ENCODE measurements at regions not wholly inside any gene's neighbourhood (a gene's known extent, or its start where the extent isn't known, plus 50 kb on each side); places are given as distances from the start of the nearest gene placed in this dataset.

DNA sequence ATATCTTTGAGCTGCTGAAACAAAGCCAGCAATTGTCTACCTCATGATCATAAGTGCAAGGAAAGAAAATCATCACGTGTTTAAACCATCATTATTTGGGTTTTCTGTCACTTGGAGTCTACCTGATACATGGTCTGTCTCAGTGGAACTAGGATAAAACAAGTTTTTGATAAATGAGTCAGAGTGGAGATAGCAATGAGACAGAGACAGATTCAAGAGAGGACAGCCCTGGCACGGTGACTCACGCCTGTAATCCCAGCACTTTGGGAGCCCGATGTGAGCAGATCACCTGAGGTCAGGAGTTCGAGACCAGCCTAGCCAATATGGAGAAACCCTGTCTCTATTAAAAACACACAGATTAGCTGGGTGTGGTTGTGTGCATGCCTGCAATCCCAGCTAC, 93.8 kb downstream of the PMAIP1 start:
- TF ChIP-seq EGR1 (IDR thresholded peaks at IDR 0.05; ENCODE audit: borderline replicate concordance, low read depth, low read length) (no peak), EZH2 (IDR thresholded peaks at IDR 0.05; ENCODE audit: low read depth, low read length, severe bottlenecking) (no peak), JUND (IDR thresholded peaks at IDR 0.05; ENCODE audit: low read length) (no peak), GABPA (IDR thresholded peaks at IDR 0.05; ENCODE audit: borderline replicate concordance, insufficient read depth, low read length) (no peak), SP1 (IDR thresholded peaks at IDR 0.05; ENCODE audit: low read depth, low read length) (no peak), RAD21 (IDR thresholded peaks at IDR 0.05 in 1 of 2, conservative IDR thresholded peaks at IDR 0.05 in 1 of 2; ENCODE audit: low read depth in 2 of 2, low read length in 2 of 2) (no peak), EP300 (IDR thresholded peaks at IDR 0.05; ENCODE audit: borderline replicate concordance in 1 of 2, low read depth in 2 of 2, low read length in 2 of 2) (no peak)
- TF ChIP-seq, protein P1, sequence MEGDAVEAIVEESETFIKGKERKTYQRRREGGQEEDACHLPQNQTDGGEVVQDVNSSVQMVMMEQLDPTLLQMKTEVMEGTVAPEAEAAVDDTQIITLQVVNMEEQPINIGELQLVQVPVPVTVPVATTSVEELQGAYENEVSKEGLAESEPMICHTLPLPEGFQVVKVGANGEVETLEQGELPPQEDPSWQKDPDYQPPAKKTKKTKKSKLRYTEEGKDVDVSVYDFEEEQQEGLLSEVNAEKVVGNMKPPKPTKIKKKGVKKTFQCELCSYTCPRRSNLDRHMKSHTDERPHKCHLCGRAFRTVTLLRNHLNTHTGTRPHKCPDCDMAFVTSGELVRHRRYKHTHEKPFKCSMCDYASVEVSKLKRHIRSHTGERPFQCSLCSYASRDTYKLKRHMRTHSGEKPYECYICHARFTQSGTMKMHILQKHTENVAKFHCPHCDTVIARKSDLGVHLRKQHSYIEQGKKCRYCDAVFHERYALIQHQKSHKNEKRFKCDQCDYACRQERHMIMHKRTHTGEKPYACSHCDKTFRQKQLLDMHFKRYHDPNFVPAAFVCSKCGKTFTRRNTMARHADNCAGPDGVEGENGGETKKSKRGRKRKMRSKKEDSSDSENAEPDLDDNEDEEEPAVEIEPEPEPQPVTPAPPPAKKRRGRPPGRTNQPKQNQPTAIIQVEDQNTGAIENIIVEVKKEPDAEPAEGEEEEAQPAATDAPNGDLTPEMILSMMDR (IDR thresholded peaks at IDR 0.05; ENCODE audit: control extremely low read depth in 1 of 3, insufficient read depth in 1 of 3, low read depth in 1 of 3, low read length in 3 of 3), result no peak
- TF ChIP-seq, protein P2, sequence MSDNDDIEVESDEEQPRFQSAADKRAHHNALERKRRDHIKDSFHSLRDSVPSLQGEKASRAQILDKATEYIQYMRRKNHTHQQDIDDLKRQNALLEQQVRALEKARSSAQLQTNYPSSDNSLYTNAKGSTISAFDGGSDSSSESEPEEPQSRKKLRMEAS (IDR thresholded peaks at IDR 0.05), result no peak

Measured in H1 (cell line).